Esophagus muscularis mucosa (tissue), 4 donors: ENCODE measurements at regions not wholly inside any gene's neighbourhood (a gene's known extent, or its start where the extent isn't known, plus 50 kb on each side); places are given as distances from the start of the nearest gene placed in this dataset.

Source experiments
- DNase-seq: peaks from one replicate; pipeline ENCODE4 v3.0.0-alpha.2; 2017; ENCODE audit errors: extremely low spot score
- H3K27ac ChIP-seq, 4 donors: fragments of 200-600 bp; sonication (generic); replicated peaks in 1 of 4; 1 replicate in 3 of 4; 2 replicates in 1 of 4; pipeline ENCODE4 v1.5.1; 2016 to 2019; ENCODE audit warnings: mild to moderate bottlenecking in 1 of 4
- H3K27me3 ChIP-seq, 4 donors: fragments of 200-600 bp; sonication (generic); one replicate each; pipeline versions ENCODE4 v1.5.1 to v1.6.0; 2016 to 2019
- H3K36me3 ChIP-seq, 4 donors: fragments of 200-600 bp; sonication (generic); one replicate each; pipeline ENCODE4 v1.5.1; 2016 to 2019
- H3K4me1 ChIP-seq, 4 donors: fragments of 200-600 bp; sonication (generic); one replicate each; pipeline ENCODE4 v1.5.1; 2016 to 2019
- H3K4me3 ChIP-seq, 4 donors: fragments of 200-600 bp; sonication (generic); 1 replicate in 2 of 4; 2 replicates in 2 of 4; pipeline ENCODE4 v1.5.1; 2016 to 2019; ENCODE audit warnings: mild to moderate bottlenecking in 4 of 4, moderate library complexity in 1 of 4
- H3K9me3 ChIP-seq, 4 donors: fragments of 200-600 bp; sonication (generic); 1 replicate in 3 of 4; 2 replicates in 1 of 4; pipeline ENCODE4 v1.5.1; 2016 to 2019
- CTCF ChIP-seq, 3 experiments: fragments of 200-600 bp in 2 of 3; fragments of 450-650 bp in 1 of 3; sonication (generic) in 2 of 3; IDR thresholded peaks; one replicate each; pipeline ENCODE4 v1.5.1; 2017 to 2019; ENCODE audit warnings: antibody characterized with exemption in 3 of 3, mild to moderate bottlenecking in 2 of 3, moderate library complexity in 1 of 3
- EP300 ChIP-seq: sonication (generic); formaldehyde crosslinking; IDR thresholded peaks from one replicate; pipeline ENCODE4 v1.6.1; 2017; ENCODE audit warnings: antibody characterized with exemption
- POLR2A ChIP-seq: fragments of 450-650 bp; IDR thresholded peaks from one replicate; pipeline ENCODE4 v1.6.1; 2017; ENCODE audit warnings: antibody characterized with exemption, moderate library complexity, mild to moderate bottlenecking, low read depth
- POLR2AphosphoS5 ChIP-seq, 2 donors: sonication (generic); formaldehyde crosslinking; IDR thresholded peaks; one replicate each; pipeline ENCODE4 v1.6.1; 2017; ENCODE audit warnings: antibody characterized with exemption in 2 of 2
- WGBS: methylation state at CpG from one replicate; pipeline ENCODE4 v1.1.5; 2018; 5-methylcytosine and 5-hydroxymethylcytosine counted together
- intact Hi-C: fragments of 100-400 bp; cut with DNase I; formaldehyde crosslinking; loops from one replicate; pipeline ENCODE4 v1.15.1; 2023

- Histone ChIP-seq H3K27me3 (peaks cover 0 to 3% (median 0%) of the 10 kb centered on the region in 4 donors), H3K36me3 (no peaks in the 10 kb centered on the region), H3K4me3 (no peak overlapping the region), H3K27ac (no peak overlapping the region), H3K9me3 (no peaks in the 10 kb centered on the region), H3K4me1 (no peaks in the 10 kb centered on the region)
- intact Hi-C loops: no loop called here
- TF ChIP-seq EP300: no peak
- no peak for TF ChIP-seq POLR2AphosphoS5 (IDR thresholded peaks at IDR 0.05)
- TF ChIP-seq CTCF (IDR thresholded peaks at IDR 0.05): no peak
- TF ChIP-seq POLR2A: no peak
- WGBS: 66% methylated on average over 3 of the region's 3 CpGs
- DNase-seq: no peak
These were observed 178.9 kb downstream of the TMEM132E start for GRCh38 chr17:34758316-34758715.

DNA sequence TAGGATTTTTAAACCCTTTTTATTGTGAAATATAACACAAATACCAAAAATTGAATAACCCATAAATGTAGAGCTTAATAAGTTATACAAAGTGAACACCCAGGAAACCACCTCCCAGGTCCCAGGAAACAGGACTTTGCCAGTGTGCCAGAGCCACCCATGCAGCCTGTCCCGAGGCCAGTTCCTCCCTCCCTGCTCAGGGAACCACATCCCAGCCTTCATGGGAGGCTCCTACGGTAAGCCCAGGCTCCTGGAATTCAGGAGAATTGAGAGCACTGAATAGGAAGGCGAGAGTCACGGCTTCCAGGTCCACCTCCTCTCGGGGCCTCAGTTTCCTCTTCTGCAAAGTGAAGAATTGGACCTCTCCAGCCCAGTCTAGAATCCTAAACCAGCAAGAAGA is 178.2 kb downstream of the TMEM132E start:
- H3K36me3 ChIP-seq: no peaks in the 10 kb centered on the region
- no peak overlapping the region for H3K4me3 ChIP-seq
- no peaks in the 10 kb centered on the region for H3K9me3 ChIP-seq
- peaks cover 0 to 3% (median 0%) of the 10 kb centered on the region in 4 donors for H3K27me3 ChIP-seq
- WGBS: 90% methylated on average over 3 of the region's 5 CpGs
- no peak for TF ChIP-seq CTCF (IDR thresholded peaks at IDR 0.05)
- TF ChIP-seq EP300: no peak
- no peak for TF ChIP-seq POLR2A
- no peak for TF ChIP-seq POLR2AphosphoS5 (IDR thresholded peaks at IDR 0.05)
- intact Hi-C loops: no loop called here
- no peak for DNase-seq
- no peaks in the 10 kb centered on the region for H3K4me1 ChIP-seq
- no peak overlapping the region for H3K27ac ChIP-seq

DNA sequence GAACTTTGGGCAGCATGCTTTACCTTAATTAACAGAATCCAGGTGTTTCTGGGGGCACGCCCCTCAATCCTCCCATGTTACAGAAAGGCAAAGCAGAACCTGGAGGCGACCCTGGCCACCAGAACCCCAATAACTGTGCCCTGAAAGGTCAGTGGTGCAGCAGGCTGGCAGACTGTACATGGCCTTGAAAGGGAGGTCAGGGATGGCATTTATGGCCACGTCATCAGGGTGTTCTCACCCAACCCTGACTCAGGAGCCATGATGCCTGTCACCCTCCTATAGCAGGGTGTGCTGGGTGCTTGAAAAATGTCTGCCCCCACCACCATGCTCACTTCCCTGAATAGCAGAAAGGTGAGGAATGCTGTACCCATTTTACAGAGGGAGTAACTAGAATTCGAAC is 177.7 kb downstream of the TMEM132E start:
- TF ChIP-seq POLR2AphosphoS5 (IDR thresholded peaks at IDR 0.05) (no peak), EP300 (no peak), CTCF (IDR thresholded peaks at IDR 0.05) (no peak)
- intact Hi-C loops: no loop called here
- no peak overlapping the region for H3K27ac ChIP-seq
- H3K27me3 ChIP-seq: peaks cover 0 to 3% (median 0%) of the 10 kb centered on the region in 4 donors
- no peak for DNase-seq
- no peaks in the 10 kb centered on the region for H3K9me3 ChIP-seq
- 89% methylated on average over 4 of the region's 4 CpGs for WGBS
- H3K4me3 ChIP-seq: no peak overlapping the region
- H3K36me3 ChIP-seq: no peaks in the 10 kb centered on the region
- no peaks in the 10 kb centered on the region for H3K4me1 ChIP-seq

GRCh38 chr17:34756637-34757021 is 177.2 kb downstream of the TMEM132E start:
- Histone ChIP-seq H3K4me1 (no peaks in the 10 kb centered on the region), H3K4me3 (no peak overlapping the region), H3K27me3 (peaks cover 0 to 3% (median 0%) of the 10 kb centered on the region in 4 donors), H3K36me3 (no peaks in the 10 kb centered on the region), H3K9me3 (no peaks in the 10 kb centered on the region), H3K27ac (no peak overlapping the region)
- DNase-seq: no peak
- WGBS: 67% methylated on average over 4 of the region's 6 CpGs
- TF ChIP-seq EP300: no peak
- TF ChIP-seq POLR2A: no peak
- TF ChIP-seq POLR2AphosphoS5 (IDR thresholded peaks at IDR 0.05): no peak
- no peak for TF ChIP-seq CTCF (IDR thresholded peaks at IDR 0.05)
- intact Hi-C loops: no loop called here

- no peaks in the 10 kb centered on the region for H3K36me3 ChIP-seq
- no peaks in the 10 kb centered on the region for H3K4me1 ChIP-seq
- H3K4me3 ChIP-seq: no peak overlapping the region
- WGBS: 47% methylated on average over 12 of the region's 12 CpGs
- DNase-seq: no peak
- no peak for TF ChIP-seq POLR2A
- TF ChIP-seq CTCF (IDR thresholded peaks at IDR 0.05): no peak
- no peak for TF ChIP-seq EP300
- TF ChIP-seq POLR2AphosphoS5 (IDR thresholded peaks at IDR 0.05): no peak
- H3K9me3 ChIP-seq: no peaks in the 10 kb centered on the region
- H3K27me3 ChIP-seq: peaks cover 0 to 3% (median 0%) of the 10 kb centered on the region in 4 donors
- H3K27ac ChIP-seq: no peak overlapping the region
- intact Hi-C loops: no loop called here
These were observed 176.7 kb downstream of the TMEM132E start for GRCh38 chr17:34755981-34756636.
